ENCODE measurements at regions not wholly inside any gene's neighbourhood (a gene's known extent, or its start where the extent isn't known, plus 50 kb on each side); places are given as distances from the start of the nearest gene placed in this dataset.
"Not testable (repeated sequence)": the region's sequence is repeated elsewhere in the genome, so short reads cannot be mapped to it uniquely, and the experiment has no call there.

DNA sequence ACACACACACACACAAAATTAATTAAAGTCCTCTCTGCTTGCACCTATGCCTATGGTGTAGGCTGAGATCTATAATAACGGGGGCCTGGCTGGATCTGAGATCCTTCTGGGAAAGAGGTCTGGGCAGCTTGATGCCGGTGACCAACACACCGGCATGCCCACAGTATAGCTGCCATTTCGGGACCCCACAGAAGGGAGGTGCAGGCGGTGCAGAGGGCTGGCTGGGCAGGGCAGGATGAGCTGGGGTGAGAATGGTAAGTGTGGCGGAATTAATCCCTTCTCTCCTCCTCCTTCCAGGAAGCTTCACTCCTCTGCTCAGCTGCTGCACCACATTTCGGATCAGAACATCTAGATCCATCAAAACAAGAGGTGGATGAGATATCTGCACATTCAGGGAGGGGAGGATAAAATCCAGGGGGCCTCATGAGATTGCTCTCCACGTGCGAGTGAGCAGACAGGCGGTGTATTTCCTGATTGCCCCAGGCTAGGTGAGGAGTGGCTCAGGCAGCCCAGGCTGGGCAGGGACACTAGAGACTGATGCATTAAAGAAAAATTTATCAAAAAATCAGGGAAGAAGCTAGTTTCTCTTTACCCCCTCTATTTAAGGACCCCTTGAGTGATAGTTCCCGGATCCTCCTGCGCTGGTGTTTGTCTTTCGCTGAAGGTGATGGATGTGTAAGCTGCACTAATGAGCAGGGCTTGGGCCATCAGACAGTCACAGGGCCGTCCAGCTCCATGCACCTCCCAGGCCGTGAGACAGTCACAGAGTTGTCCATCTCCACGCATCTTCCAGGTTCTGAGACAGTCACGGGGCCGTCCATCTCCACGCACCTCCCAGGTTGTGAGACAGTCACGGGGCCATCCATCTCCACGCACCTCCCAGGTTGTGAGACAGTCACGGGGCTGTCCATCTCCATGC lies 449.9 kb downstream of the PTPRU start:
- no peak for DNase-seq (ENCODE audit: low read depth)
- TF ChIP-seq, protein P1, sequence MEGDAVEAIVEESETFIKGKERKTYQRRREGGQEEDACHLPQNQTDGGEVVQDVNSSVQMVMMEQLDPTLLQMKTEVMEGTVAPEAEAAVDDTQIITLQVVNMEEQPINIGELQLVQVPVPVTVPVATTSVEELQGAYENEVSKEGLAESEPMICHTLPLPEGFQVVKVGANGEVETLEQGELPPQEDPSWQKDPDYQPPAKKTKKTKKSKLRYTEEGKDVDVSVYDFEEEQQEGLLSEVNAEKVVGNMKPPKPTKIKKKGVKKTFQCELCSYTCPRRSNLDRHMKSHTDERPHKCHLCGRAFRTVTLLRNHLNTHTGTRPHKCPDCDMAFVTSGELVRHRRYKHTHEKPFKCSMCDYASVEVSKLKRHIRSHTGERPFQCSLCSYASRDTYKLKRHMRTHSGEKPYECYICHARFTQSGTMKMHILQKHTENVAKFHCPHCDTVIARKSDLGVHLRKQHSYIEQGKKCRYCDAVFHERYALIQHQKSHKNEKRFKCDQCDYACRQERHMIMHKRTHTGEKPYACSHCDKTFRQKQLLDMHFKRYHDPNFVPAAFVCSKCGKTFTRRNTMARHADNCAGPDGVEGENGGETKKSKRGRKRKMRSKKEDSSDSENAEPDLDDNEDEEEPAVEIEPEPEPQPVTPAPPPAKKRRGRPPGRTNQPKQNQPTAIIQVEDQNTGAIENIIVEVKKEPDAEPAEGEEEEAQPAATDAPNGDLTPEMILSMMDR (conservative IDR thresholded peaks at IDR 0.05; ENCODE audit: low read depth, low read length): no peak
- H3K4me3 ChIP-seq (ENCODE audit: low read depth, low read length): no peak overlapping the region

DNA sequence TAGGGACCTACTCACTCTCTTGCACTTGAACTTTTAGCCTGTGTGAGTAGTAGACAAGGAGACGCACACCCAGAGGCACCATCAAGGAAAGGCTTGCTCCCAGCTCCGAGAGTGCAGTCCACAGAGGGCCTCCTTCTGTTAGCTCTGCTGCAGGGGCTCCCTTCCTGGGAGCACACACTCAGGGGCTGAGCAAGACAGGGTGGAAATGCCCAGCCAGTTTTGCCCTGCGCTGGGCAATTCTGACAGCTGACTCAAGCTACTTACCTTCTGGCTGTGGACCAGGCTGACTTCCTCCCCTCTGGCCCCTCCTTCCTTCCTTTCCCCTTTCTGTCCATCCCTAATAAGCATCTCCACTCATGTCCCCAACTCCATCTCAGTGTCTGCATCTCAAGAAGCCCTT lies 449.1 kb downstream of the PTPRU start:
- no peak overlapping the region for H3K4me3 ChIP-seq (ENCODE audit: low read depth, low read length)
- no peak for DNase-seq (ENCODE audit: low read depth)
- TF ChIP-seq, protein P1 (conservative IDR thresholded peaks at IDR 0.05; ENCODE audit: low read depth, low read length): no peak

DNA sequence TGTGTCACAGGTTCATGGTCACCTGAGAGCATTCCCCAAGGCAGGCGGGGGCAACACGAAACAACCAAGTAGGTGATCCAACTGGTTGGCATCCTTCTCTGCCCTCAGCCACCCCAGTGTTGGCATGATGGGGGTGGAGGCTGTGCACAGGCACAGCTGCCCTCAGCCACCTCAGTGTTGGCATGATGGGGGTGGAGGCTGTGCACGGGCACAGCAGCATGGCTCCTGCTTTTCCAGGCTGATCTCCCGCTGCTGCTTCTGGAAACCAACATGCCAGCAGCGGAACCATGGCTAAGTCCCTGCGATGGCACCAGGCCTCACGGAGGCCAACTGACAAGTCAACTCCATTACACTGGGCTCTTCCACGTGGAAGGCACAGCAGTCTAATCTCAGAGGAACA lies 447.8 kb downstream of the PTPRU start:
- no peak overlapping the region for H3K4me3 ChIP-seq (ENCODE audit: low read depth, low read length)
- TF ChIP-seq, protein P1 (conservative IDR thresholded peaks at IDR 0.05; ENCODE audit: low read depth, low read length): no peak
- DNase-seq (ENCODE audit: low read depth): no peak

DNA sequence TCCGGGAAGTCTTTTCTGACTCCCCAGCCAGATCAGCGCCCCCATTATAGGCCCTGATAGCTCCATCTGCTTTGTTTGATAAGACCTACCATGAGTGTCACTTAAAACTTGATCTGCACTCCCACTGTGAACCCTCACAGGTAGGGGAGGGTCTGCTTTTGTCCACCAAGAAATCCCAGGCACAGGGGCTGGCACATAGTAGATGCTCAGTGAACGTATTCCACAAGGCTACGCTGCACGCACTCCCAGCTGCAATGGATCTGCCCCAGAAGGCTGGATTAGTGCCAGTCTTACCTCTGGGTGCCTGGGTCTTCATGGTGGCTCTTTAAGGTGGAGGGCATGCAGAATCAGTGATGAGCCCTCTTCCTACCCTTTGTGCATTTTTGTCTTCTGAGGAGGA lies 447.1 kb downstream of the PTPRU start:
- DNase-seq (ENCODE audit: low read depth): no peak
- TF ChIP-seq, protein P1 (conservative IDR thresholded peaks at IDR 0.05; ENCODE audit: low read depth, low read length): no peak
- no peak overlapping the region for H3K4me3 ChIP-seq (ENCODE audit: low read depth, low read length)

DNA sequence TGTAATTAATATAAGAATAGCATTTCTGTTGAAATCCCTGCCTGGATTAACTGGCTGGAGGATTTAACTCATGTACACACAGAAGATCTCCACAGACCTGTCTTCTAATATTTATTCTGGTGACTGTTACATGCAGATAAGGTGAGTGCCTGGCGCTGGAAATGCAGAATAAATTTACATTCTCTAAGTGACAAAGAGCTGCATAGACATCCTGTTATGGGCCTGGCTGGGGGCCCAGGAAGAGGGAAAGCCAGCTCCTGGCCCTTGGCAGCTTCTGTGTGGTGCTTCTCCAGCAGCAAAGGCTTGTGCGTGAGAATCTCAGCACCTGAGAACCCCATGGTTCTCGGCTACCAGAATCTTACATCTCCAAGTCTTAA lies 446.6 kb downstream of the PTPRU start:
- H3K4me3 ChIP-seq (ENCODE audit: low read depth, low read length): no peak overlapping the region
- TF ChIP-seq, protein P1 (conservative IDR thresholded peaks at IDR 0.05; ENCODE audit: low read depth, low read length): no peak
- DNase-seq (ENCODE audit: low read depth): no peak

DNA sequence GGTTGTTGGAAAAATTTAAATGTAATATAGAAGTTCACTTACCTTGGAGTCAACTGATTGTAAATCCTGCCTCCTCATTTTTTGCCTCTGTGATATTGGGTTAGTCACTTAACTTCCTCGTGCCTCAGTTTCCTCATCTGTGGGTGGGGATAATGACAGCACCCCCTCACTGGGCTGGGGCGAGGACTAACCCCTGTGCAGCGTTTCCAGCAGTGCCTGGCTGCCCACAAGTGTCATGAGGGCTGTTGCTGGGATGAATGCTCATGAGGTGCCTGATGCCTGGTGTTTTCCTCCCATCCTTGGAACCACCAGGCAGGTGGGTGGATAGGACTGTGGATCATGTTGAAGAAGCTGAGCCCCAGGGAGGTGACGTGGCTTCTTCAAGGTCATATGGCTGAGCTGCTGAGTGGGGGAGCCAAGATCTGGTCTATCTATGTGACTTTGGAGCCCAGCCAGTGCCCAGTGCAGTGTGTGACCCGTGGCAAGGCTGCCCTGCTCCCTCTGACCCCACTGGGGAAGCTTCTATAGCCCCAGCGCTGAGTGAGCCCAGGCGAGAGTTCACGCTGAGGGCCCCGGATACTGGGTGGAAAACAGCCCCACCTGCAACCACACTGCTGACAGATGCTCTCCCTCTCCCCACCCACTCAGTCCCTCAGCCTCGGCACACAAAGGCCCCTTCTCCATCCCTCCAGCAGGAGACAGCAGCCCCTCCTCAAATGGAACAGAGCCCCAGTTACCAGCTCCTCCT lies 446.0 kb downstream of the PTPRU start:
- H3K4me3 ChIP-seq (ENCODE audit: low read depth, low read length): no peak overlapping the region
- TF ChIP-seq, protein P1 (conservative IDR thresholded peaks at IDR 0.05; ENCODE audit: low read depth, low read length): no peak
- DNase-seq (ENCODE audit: low read depth): no peak

DNA sequence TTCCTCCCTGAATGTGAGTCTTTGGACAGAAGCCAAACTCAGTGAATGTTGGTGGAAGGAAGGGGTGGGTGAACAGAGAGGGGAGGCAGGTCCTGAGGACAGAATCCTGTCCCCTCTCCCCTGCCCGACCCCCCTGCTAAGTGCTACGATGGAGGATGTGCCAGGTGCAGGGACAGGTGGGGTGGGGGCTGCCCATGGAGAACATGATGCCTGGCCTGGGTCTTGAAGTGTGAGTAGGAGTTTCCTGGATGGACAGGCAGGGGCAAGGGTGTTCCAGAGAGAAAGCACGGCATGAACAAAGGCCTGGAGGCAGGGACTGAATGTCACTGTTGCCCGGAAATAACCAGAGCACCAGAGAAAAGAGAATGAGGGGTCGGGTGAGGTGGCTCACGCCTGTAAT lies 445.1 kb downstream of the PTPRU start:
- DNase-seq (ENCODE audit: low read depth); H3K4me3 ChIP-seq (ENCODE audit: low read depth, low read length): not testable (repeated sequence)

All from epithelial cell of proximal tubule (primary cell).